ENCODE measurements at regions not wholly inside any gene's neighbourhood (a gene's known extent, or its start where the extent isn't known, plus 50 kb on each side); places are given as distances from the start of the nearest gene placed in this dataset.

GRCh38 chr18:64800151-64800550 lies 651.3 kb upstream of the LINC00305 start:
- Mint-ChIP-seq H3K9me3 (no peaks in the 10 kb centered on the region), H3K36me3 (ENCODE audit: insufficient read depth in 1 of 3, low read depth in 3 of 3) (no peaks in the 10 kb centered on the region; a peak in 1 of 7 replicates), H3K27me3 (ENCODE audit: low read depth) (no peaks in the 10 kb centered on the region), H3K27ac (no peak overlapping the region), H3K4me3 (no peak overlapping the region), H3K4me1 (no peaks in the 10 kb centered on the region)
- no peak overlapping the region for H2BK5ac ChIP-seq (ENCODE audit: insufficient read length, low read length)
- no peak overlapping the region for H3K4me2 ChIP-seq (ENCODE audit: insufficient read depth, insufficient read length, low read length)
- H2BK15ac ChIP-seq (ENCODE audit: low read depth, low read length), result no peak overlapping the region
- H3K9ac ChIP-seq (ENCODE audit: extremely low read depth, insufficient read length, low read length), result no peak overlapping the region
- H4K5ac ChIP-seq (ENCODE audit: insufficient read length, low read depth, low read length), result no peak overlapping the region
- DNase-seq, result no peak
- no peak overlapping the region for H2AK5ac ChIP-seq (ENCODE audit: insufficient read length, low read length)
- no peak overlapping the region for H3K23ac ChIP-seq (ENCODE audit: insufficient read length, low read depth, low read length)
- no peak overlapping the region for H3T11ph ChIP-seq (ENCODE audit: low read length)
- TF ChIP-seq CTCF (conservative IDR thresholded peaks at IDR 0.05), result no peak
- no peak overlapping the region for H3K4ac ChIP-seq (ENCODE audit: low read depth, low read length)
- no peaks in the 10 kb centered on the region for H3K4me1 ChIP-seq (ENCODE audit: insufficient read depth, low read length)
- H4K20me1 ChIP-seq (ENCODE audit: control insufficient read depth, insufficient read depth, insufficient read length), result no peaks in the 10 kb centered on the region
- no peak overlapping the region for H2BK12ac ChIP-seq (ENCODE audit: insufficient read length, low read depth, low read length)
- H3K27me3 ChIP-seq (ENCODE audit: insufficient read depth, low read length), result no peaks in the 10 kb centered on the region
- H3K9me3 ChIP-seq (ENCODE audit: control insufficient read depth, low read depth, low read length), result no peaks in the 10 kb centered on the region
- H3K79me2 ChIP-seq (ENCODE audit: insufficient read depth, low read length), result no peaks in the 10 kb centered on the region
- H3K23me2 ChIP-seq (ENCODE audit: insufficient read length, low read depth, low read length, poor library complexity, severe bottlenecking), result no peaks in the 10 kb centered on the region
- H4K91ac ChIP-seq (ENCODE audit: insufficient read length, low read depth, low read length), result no peak overlapping the region
- no peak overlapping the region for H3K56ac ChIP-seq (ENCODE audit: insufficient read length, low read depth, low read length)
- no peak overlapping the region for H2BK120ac ChIP-seq (ENCODE audit: low read depth, low read length, poor library complexity, severe bottlenecking)
- no peak overlapping the region for H4K8ac ChIP-seq (replicated peaks; ENCODE audit: insufficient read length, low read depth, low read length)
- H2AFZ ChIP-seq (ENCODE audit: low read length), result no peak overlapping the region
- no peak overlapping the region for H3K27ac ChIP-seq (ENCODE audit: insufficient read length, low read depth, low read length)
- no peak overlapping the region for H3K14ac ChIP-seq (ENCODE audit: insufficient read depth, low read length)
- no peak overlapping the region for H3K18ac ChIP-seq (ENCODE audit: insufficient read length, low read depth, low read length)
- H2BK20ac ChIP-seq (ENCODE audit: low read depth, low read length, poor library complexity, severe bottlenecking), result no peak overlapping the region
- H3K79me1 ChIP-seq (ENCODE audit: insufficient read depth, low read depth, low read length, poor library complexity, severe bottlenecking), result no peaks in the 10 kb centered on the region
